ENCODE measurements at regions not wholly inside any gene's neighbourhood (a gene's known extent, or its start where the extent isn't known, plus 50 kb on each side); places are given as distances from the start of the nearest gene placed in this dataset.
A peak's percentile ranks its signal among the peaks of the same experiment; 100 is the strongest.

- intact Hi-C loops (cut with micrococcal nuclease) = no loop called here
Observed at GRCh38 chr17:31731118-31731517, 127.9 kb downstream of the COPRS start.

GRCh38 chr17:31726980-31727427, 132.0 kb downstream of the COPRS start:
- POLR2A ChIA-PET = no interaction called here
- peak overlapping the region; percentile 79 for H3K27ac Mint-ChIP-seq (ENCODE audit: low read depth, unreplicated experiment)
- no peaks in the 10 kb centered on the region for H3K9me3 Mint-ChIP-seq (ENCODE audit: unreplicated experiment)
- BruUV-seq (replicated peaks) = no TSS peak
- peak; percentile 52 for DNase-seq (ENCODE audit: unreplicated experiment)
- H3K4me3 Mint-ChIP-seq (ENCODE audit: unreplicated experiment) = no peak overlapping the region
- peaks cover 13% of the 10 kb centered on the region for H3K4me1 Mint-ChIP-seq (ENCODE audit: insufficient read depth, unreplicated experiment)
- intact Hi-C loops (cut with micrococcal nuclease) = no loop called here
- CTCF ChIA-PET = interaction anchor here (0.7 kb wide), 1 partner anchor 819 kb away, joined by 4 read pairs; no protein-coding TSS in a partner anchor
- TF ChIP-seq CTCF (IDR thresholded peaks at IDR 0.05; ENCODE audit: unreplicated experiment) = no peak
- H3K36me3 Mint-ChIP-seq (ENCODE audit: insufficient read depth, unreplicated experiment) = no peaks in the 10 kb centered on the region
- no peaks in the 10 kb centered on the region for H3K27me3 Mint-ChIP-seq (ENCODE audit: insufficient read depth, unreplicated experiment)

More at GRCh38 chr17:31731118-31731517, 127.9 kb downstream of the COPRS start:
- Mint-ChIP-seq H3K36me3 (ENCODE audit: insufficient read depth, unreplicated experiment) (no peaks in the 10 kb centered on the region), H3K4me1 (ENCODE audit: insufficient read depth, unreplicated experiment) (peaks cover 6% of the 10 kb centered on the region), H3K9me3 (ENCODE audit: unreplicated experiment) (no peaks in the 10 kb centered on the region), H3K27me3 (ENCODE audit: insufficient read depth, unreplicated experiment) (no peaks in the 10 kb centered on the region), H3K27ac (ENCODE audit: low read depth, unreplicated experiment) (no peak overlapping the region), H3K4me3 (ENCODE audit: unreplicated experiment) (no peak overlapping the region)
- DNase-seq (ENCODE audit: unreplicated experiment) = no peak
- ChIA-PET POLR2A (no interaction called here), CTCF (interaction anchor here (0.6 kb wide), 1 partner anchor 32 kb away, joined by 3 read pairs; no protein-coding TSS in a partner anchor)
- BruUV-seq (replicated peaks) = no TSS peak
- TF ChIP-seq CTCF (IDR thresholded peaks at IDR 0.05; ENCODE audit: unreplicated experiment) = no peak

GRCh38 chr17:31724619-31725018, 134.4 kb downstream of the COPRS start:
- no peaks in the 10 kb centered on the region for H3K9me3 Mint-ChIP-seq (ENCODE audit: unreplicated experiment)
- POLR2A ChIA-PET = no interaction called here
- BruUV-seq (replicated peaks) = no TSS peak
- H3K4me1 Mint-ChIP-seq (ENCODE audit: insufficient read depth, unreplicated experiment) = peaks cover 18% of the 10 kb centered on the region
- CTCF ChIA-PET = no interaction called here
- no peak overlapping the region for H3K27ac Mint-ChIP-seq (ENCODE audit: low read depth, unreplicated experiment)
- H3K4me3 Mint-ChIP-seq (ENCODE audit: unreplicated experiment) = no peak overlapping the region
- no peak for TF ChIP-seq CTCF (IDR thresholded peaks at IDR 0.05; ENCODE audit: unreplicated experiment)
- H3K27me3 Mint-ChIP-seq (ENCODE audit: insufficient read depth, unreplicated experiment) = no peaks in the 10 kb centered on the region
- DNase-seq (ENCODE audit: unreplicated experiment) = no peak
- intact Hi-C loops (cut with micrococcal nuclease) = no loop called here
- H3K36me3 Mint-ChIP-seq (ENCODE audit: insufficient read depth, unreplicated experiment) = no peaks in the 10 kb centered on the region

GRCh38 chr17:31724026-31724425, 135.0 kb downstream of the COPRS start:
- no peaks in the 10 kb centered on the region for H3K36me3 Mint-ChIP-seq (ENCODE audit: insufficient read depth, unreplicated experiment)
- intact Hi-C loops (cut with micrococcal nuclease) = no loop called here
- CTCF ChIA-PET = no interaction called here
- DNase-seq (ENCODE audit: unreplicated experiment) = no peak
- no peak for TF ChIP-seq CTCF (IDR thresholded peaks at IDR 0.05; ENCODE audit: unreplicated experiment)
- no peaks in the 10 kb centered on the region for H3K27me3 Mint-ChIP-seq (ENCODE audit: insufficient read depth, unreplicated experiment)
- POLR2A ChIA-PET = interaction anchor here (0.6 kb wide), 1 partner anchor 1239 kb away, joined by 5 read pairs; no protein-coding TSS in a partner anchor
- H3K4me3 Mint-ChIP-seq (ENCODE audit: unreplicated experiment) = no peak overlapping the region
- H3K4me1 Mint-ChIP-seq (ENCODE audit: insufficient read depth, unreplicated experiment) = peaks cover 18% of the 10 kb centered on the region
- H3K9me3 Mint-ChIP-seq (ENCODE audit: unreplicated experiment) = no peaks in the 10 kb centered on the region
- BruUV-seq (replicated peaks) = no TSS peak
- no peak overlapping the region for H3K27ac Mint-ChIP-seq (ENCODE audit: low read depth, unreplicated experiment)
